Central memory CD8-positive, alpha-beta T cell (primary cell): ENCODE measurements at regions not wholly inside any gene's neighbourhood (a gene's known extent, or its start where the extent isn't known, plus 50 kb on each side); places are given as distances from the start of the nearest gene placed in this dataset.

ENCODE experiments used
- ATAC-seq: fragments of 150-1000 bp; cut with Tn5 transposase; replicated peaks from 2 replicates; pipeline ENCODE4 v1.10.0; 2022; ENCODE audit warnings: mild to moderate bottlenecking, moderate FRiP score, moderate number of reproducible peaks; ENCODE audit not compliant: poor library complexity, severe bottlenecking; ENCODE audit errors: extremely low read depth
- DNase-seq, 2 donors: peaks; one replicate each; pipeline ENCODE4 v3.0.0; 2021; ENCODE audit warnings: low spot score in 2 of 2
- H3K27ac Mint-ChIP-seq: one replicate; pipeline ENCODE4 v1.8.0; 2022; ENCODE audit warnings: low read depth, mild to moderate bottlenecking, moderate library complexity, mixed read lengths
- H3K27me3 Mint-ChIP-seq: one replicate; pipeline ENCODE4 v1.8.0; 2022; ENCODE audit warnings: mixed read lengths
- H3K36me3 Mint-ChIP-seq: one replicate; pipeline ENCODE4 v1.8.0; 2022; ENCODE audit warnings: mild to moderate bottlenecking, moderate library complexity, mixed read lengths; ENCODE audit not compliant: insufficient read depth
- H3K4me1 Mint-ChIP-seq: one replicate; pipeline ENCODE4 v1.8.0; 2022; ENCODE audit warnings: mixed read lengths
- H3K4me3 Mint-ChIP-seq: one replicate; pipeline ENCODE4 v1.8.0; 2022; ENCODE audit warnings: mild to moderate bottlenecking, moderate library complexity, mixed read lengths
- H3K9me3 Mint-ChIP-seq: one replicate; pipeline ENCODE4 v1.8.0; 2022; ENCODE audit warnings: mixed read lengths

- no peak for DNase-seq
- no peaks in the 10 kb centered on the region for H3K4me1 Mint-ChIP-seq
- peaks cover 4% of the 10 kb centered on the region for H3K9me3 Mint-ChIP-seq
- no peak for ATAC-seq
- no peak overlapping the region for H3K4me3 Mint-ChIP-seq
- H3K27me3 Mint-ChIP-seq: no peaks in the 10 kb centered on the region
- H3K36me3 Mint-ChIP-seq: no peaks in the 10 kb centered on the region
- no peak overlapping the region for H3K27ac Mint-ChIP-seq
These were observed 663.2 kb upstream of the SGCG start for GRCh38 chr13:22517544-22517943.

GRCh38 chr13:22536851-22537250 is 643.9 kb upstream of the SGCG start:
- Mint-ChIP-seq H3K9me3 (no peaks in the 10 kb centered on the region), H3K36me3 (peaks cover 1% of the 10 kb centered on the region), H3K4me1 (no peaks in the 10 kb centered on the region), H3K4me3 (no peak overlapping the region), H3K27ac (no peak overlapping the region), H3K27me3 (no peaks in the 10 kb centered on the region)
- no peak for DNase-seq
- ATAC-seq: no peak

GRCh38 chr13:22538400-22538799 is 642.4 kb upstream of the SGCG start:
- no peaks in the 10 kb centered on the region for H3K9me3 Mint-ChIP-seq
- DNase-seq (no peak), ATAC-seq (no peak)
- H3K27ac Mint-ChIP-seq: no peak overlapping the region
- H3K4me1 Mint-ChIP-seq: no peaks in the 10 kb centered on the region
- H3K36me3 Mint-ChIP-seq: peaks cover 1% of the 10 kb centered on the region
- no peak overlapping the region for H3K4me3 Mint-ChIP-seq
- H3K27me3 Mint-ChIP-seq: no peaks in the 10 kb centered on the region

- Mint-ChIP-seq H3K27ac (no peak overlapping the region), H3K27me3 (no peaks in the 10 kb centered on the region), H3K4me3 (no peak overlapping the region), H3K36me3 (peaks cover 2% of the 10 kb centered on the region), H3K4me1 (no peaks in the 10 kb centered on the region), H3K9me3 (peaks cover 26% of the 10 kb centered on the region)
- ATAC-seq (no peak), DNase-seq (no peak)
These were observed 631.7 kb upstream of the SGCG start for GRCh38 chr13:22549126-22549525.

- Mint-ChIP-seq H3K9me3 (peaks cover 11% of the 10 kb centered on the region), H3K4me1 (no peaks in the 10 kb centered on the region), H3K36me3 (peaks cover 2% of the 10 kb centered on the region), H3K4me3 (no peak overlapping the region), H3K27me3 (no peaks in the 10 kb centered on the region), H3K27ac (no peak overlapping the region)
- no peak for ATAC-seq
- DNase-seq: no peak
These were observed 619.2 kb upstream of the SGCG start for GRCh38 chr13:22561581-22561980.

- Mint-ChIP-seq H3K4me3 (no peak overlapping the region), H3K4me1 (no peaks in the 10 kb centered on the region), H3K27me3 (no peaks in the 10 kb centered on the region), H3K27ac (no peak overlapping the region), H3K9me3 (peaks cover 11% of the 10 kb centered on the region), H3K36me3 (no peaks in the 10 kb centered on the region)
- ATAC-seq (no peak), DNase-seq (no peak)
These were observed 618.7 kb upstream of the SGCG start for GRCh38 chr13:22562116-22562515.

- no peak overlapping the region for H3K4me3 Mint-ChIP-seq
- peaks cover 10% of the 10 kb centered on the region for H3K9me3 Mint-ChIP-seq
- H3K27ac Mint-ChIP-seq: no peak overlapping the region
- H3K27me3 Mint-ChIP-seq: no peaks in the 10 kb centered on the region
- no peak for DNase-seq
- no peaks in the 10 kb centered on the region for H3K4me1 Mint-ChIP-seq
- no peaks in the 10 kb centered on the region for H3K36me3 Mint-ChIP-seq
- ATAC-seq: no peak
These were observed 617.5 kb upstream of the SGCG start for GRCh38 chr13:22563272-22563671.

- Mint-ChIP-seq H3K9me3 (peaks cover 19% of the 10 kb centered on the region), H3K4me1 (no peaks in the 10 kb centered on the region), H3K4me3 (no peak overlapping the region), H3K27me3 (no peaks in the 10 kb centered on the region), H3K36me3 (no peaks in the 10 kb centered on the region), H3K27ac (no peak overlapping the region)
- DNase-seq: no peak
- ATAC-seq: no peak
These were observed 611.0 kb upstream of the SGCG start for GRCh38 chr13:22569811-22570210.

GRCh38 chr13:22589880-22590279 is 590.9 kb upstream of the SGCG start:
- Mint-ChIP-seq H3K27ac (no peak overlapping the region), H3K4me1 (no peaks in the 10 kb centered on the region), H3K27me3 (no peaks in the 10 kb centered on the region), H3K9me3 (peaks cover 24% of the 10 kb centered on the region), H3K36me3 (no peaks in the 10 kb centered on the region), H3K4me3 (no peak overlapping the region)
- DNase-seq: no peak
- no peak for ATAC-seq

GRCh38 chr13:22592515-22592914 is 588.3 kb upstream of the SGCG start:
- ATAC-seq: no peak
- Mint-ChIP-seq H3K9me3 (peaks cover 8% of the 10 kb centered on the region), H3K4me3 (no peak overlapping the region), H3K27ac (no peak overlapping the region), H3K4me1 (no peaks in the 10 kb centered on the region), H3K36me3 (no peaks in the 10 kb centered on the region), H3K27me3 (no peaks in the 10 kb centered on the region)
- DNase-seq: no peak

GRCh38 chr13:22594041-22594440 is 586.7 kb upstream of the SGCG start:
- DNase-seq (no peak), ATAC-seq (no peak)
- H3K27ac Mint-ChIP-seq: no peak overlapping the region
- H3K27me3 Mint-ChIP-seq: no peaks in the 10 kb centered on the region
- no peaks in the 10 kb centered on the region for H3K4me1 Mint-ChIP-seq
- peaks cover 4% of the 10 kb centered on the region for H3K9me3 Mint-ChIP-seq
- H3K4me3 Mint-ChIP-seq: no peak overlapping the region
- no peaks in the 10 kb centered on the region for H3K36me3 Mint-ChIP-seq

GRCh38 chr13:22596171-22596863 is 584.5 kb upstream of the SGCG start:
- DNase-seq (no peak), ATAC-seq (no peak)
- no peaks in the 10 kb centered on the region for H3K27me3 Mint-ChIP-seq
- H3K9me3 Mint-ChIP-seq: peaks cover 3% of the 10 kb centered on the region
- no peak overlapping the region for H3K4me3 Mint-ChIP-seq
- H3K27ac Mint-ChIP-seq: no peak overlapping the region
- no peaks in the 10 kb centered on the region for H3K4me1 Mint-ChIP-seq
- H3K36me3 Mint-ChIP-seq: no peaks in the 10 kb centered on the region

GRCh38 chr13:22599156-22599555 is 581.6 kb upstream of the SGCG start:
- Mint-ChIP-seq H3K27ac (no peak overlapping the region), H3K36me3 (no peaks in the 10 kb centered on the region), H3K4me3 (no peak overlapping the region), H3K27me3 (no peaks in the 10 kb centered on the region), H3K9me3 (peaks cover 11% of the 10 kb centered on the region), H3K4me1 (no peaks in the 10 kb centered on the region)
- ATAC-seq (no peak), DNase-seq (no peak)
